ENCODE measurements at regions not wholly inside any gene's neighbourhood (a gene's known extent, or its start where the extent isn't known, plus 50 kb on each side); places are given as distances from the start of the nearest gene placed in this dataset.

DNA sequence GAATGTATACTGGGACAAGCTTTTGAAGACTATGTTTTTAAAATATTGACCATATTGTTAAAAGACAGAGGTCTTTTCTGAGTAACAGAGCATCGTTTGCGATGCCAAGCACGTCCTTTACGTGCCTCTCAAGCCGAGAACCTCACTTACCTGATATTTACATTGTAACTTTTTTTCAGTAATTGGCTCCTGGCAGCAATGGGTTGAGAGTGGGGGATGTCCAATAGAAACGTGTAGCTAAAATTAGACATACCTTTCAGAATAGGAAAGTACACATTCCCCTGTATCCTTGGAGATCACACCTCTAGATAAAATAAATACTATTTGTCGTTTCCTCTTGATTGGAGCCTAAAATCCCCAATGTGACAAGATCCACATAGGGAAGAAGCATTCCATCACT is 222.2 kb upstream of the RGS6 start:
- H2BK120ac ChIP-seq (ENCODE audit: low read depth, low read length, poor library complexity, severe bottlenecking), result no peak overlapping the region
- H2BK5ac ChIP-seq (ENCODE audit: insufficient read length, low read length), result no peak overlapping the region
- H3K4me2 ChIP-seq (ENCODE audit: insufficient read depth, insufficient read length, low read length), result no peak overlapping the region
- no peak overlapping the region for H3T11ph ChIP-seq (ENCODE audit: low read length)
- Mint-ChIP-seq H3K27ac (no peak overlapping the region), H3K4me1 (peaks cover 14% of the 10 kb centered on the region in 2 experiments), H3K27me3 (ENCODE audit: low read depth) (no peaks in the 10 kb centered on the region), H3K4me3 (no peak overlapping the region), H3K36me3 (ENCODE audit: insufficient read depth in 1 of 3, low read depth in 3 of 3) (peaks cover 6 to 34% (median 18%) of the 10 kb centered on the region in 3 experiments; a peak in 6 of 7 replicates), H3K9me3 (no peaks in the 10 kb centered on the region)
- no peak overlapping the region for H3K23ac ChIP-seq (ENCODE audit: insufficient read length, low read depth, low read length)
- H2BK12ac ChIP-seq (ENCODE audit: insufficient read length, low read depth, low read length), result no peak overlapping the region
- no peak overlapping the region for H2AFZ ChIP-seq (ENCODE audit: low read length)
- H3K4ac ChIP-seq (ENCODE audit: low read depth, low read length), result no peak overlapping the region
- H3K23me2 ChIP-seq (ENCODE audit: insufficient read length, low read depth, low read length, poor library complexity, severe bottlenecking), result peaks cover 3% of the 10 kb centered on the region
- TF ChIP-seq, protein P1, sequence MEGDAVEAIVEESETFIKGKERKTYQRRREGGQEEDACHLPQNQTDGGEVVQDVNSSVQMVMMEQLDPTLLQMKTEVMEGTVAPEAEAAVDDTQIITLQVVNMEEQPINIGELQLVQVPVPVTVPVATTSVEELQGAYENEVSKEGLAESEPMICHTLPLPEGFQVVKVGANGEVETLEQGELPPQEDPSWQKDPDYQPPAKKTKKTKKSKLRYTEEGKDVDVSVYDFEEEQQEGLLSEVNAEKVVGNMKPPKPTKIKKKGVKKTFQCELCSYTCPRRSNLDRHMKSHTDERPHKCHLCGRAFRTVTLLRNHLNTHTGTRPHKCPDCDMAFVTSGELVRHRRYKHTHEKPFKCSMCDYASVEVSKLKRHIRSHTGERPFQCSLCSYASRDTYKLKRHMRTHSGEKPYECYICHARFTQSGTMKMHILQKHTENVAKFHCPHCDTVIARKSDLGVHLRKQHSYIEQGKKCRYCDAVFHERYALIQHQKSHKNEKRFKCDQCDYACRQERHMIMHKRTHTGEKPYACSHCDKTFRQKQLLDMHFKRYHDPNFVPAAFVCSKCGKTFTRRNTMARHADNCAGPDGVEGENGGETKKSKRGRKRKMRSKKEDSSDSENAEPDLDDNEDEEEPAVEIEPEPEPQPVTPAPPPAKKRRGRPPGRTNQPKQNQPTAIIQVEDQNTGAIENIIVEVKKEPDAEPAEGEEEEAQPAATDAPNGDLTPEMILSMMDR (conservative IDR thresholded peaks at IDR 0.05), result no peak
- H2BK15ac ChIP-seq (ENCODE audit: low read depth, low read length), result no peak overlapping the region
- H3K79me1 ChIP-seq (ENCODE audit: insufficient read depth, low read depth, low read length, poor library complexity, severe bottlenecking), result no peaks in the 10 kb centered on the region
- H3K27ac ChIP-seq (ENCODE audit: insufficient read length, low read depth, low read length), result no peak overlapping the region
- no peak overlapping the region for H4K5ac ChIP-seq (ENCODE audit: insufficient read length, low read depth, low read length)
- no peaks in the 10 kb centered on the region for H3K9me3 ChIP-seq (ENCODE audit: control insufficient read depth, low read depth, low read length)
- no peak overlapping the region for H2AK5ac ChIP-seq (ENCODE audit: insufficient read length, low read length)
- 0 out of 2 replicates have a peak, but pooled peaks cover 5% of the 10 kb centered on the region for H3K4me1 ChIP-seq (ENCODE audit: insufficient read depth, low read length)
- no peak overlapping the region for H4K91ac ChIP-seq (ENCODE audit: insufficient read length, low read depth, low read length)
- no peaks in the 10 kb centered on the region for H4K20me1 ChIP-seq (ENCODE audit: control insufficient read depth, insufficient read depth, insufficient read length)
- H3K27me3 ChIP-seq (ENCODE audit: insufficient read depth, low read length), result no peaks in the 10 kb centered on the region
- no peak for DNase-seq
- H3K14ac ChIP-seq (ENCODE audit: insufficient read depth, low read length), result no peak overlapping the region
- no CpG with 5 or more reads among the region's 7 CpGs for WGBS (ENCODE audit: extremely low coverage, insufficient read length, low lambda C conversion rate)
- H4K8ac ChIP-seq (replicated peaks; ENCODE audit: insufficient read length, low read depth, low read length), result no peak overlapping the region
- H3K18ac ChIP-seq (ENCODE audit: insufficient read length, low read depth, low read length), result no peak overlapping the region
- H3K56ac ChIP-seq (ENCODE audit: insufficient read length, low read depth, low read length), result no peak overlapping the region
- no peaks in the 10 kb centered on the region for H3K79me2 ChIP-seq (ENCODE audit: insufficient read depth, low read length)
- no peak overlapping the region for H2BK20ac ChIP-seq (ENCODE audit: low read depth, low read length, poor library complexity, severe bottlenecking)
- H3K9ac ChIP-seq (ENCODE audit: extremely low read depth, insufficient read length, low read length), result no peak overlapping the region
